ENCODE measurements at regions not wholly inside any gene's neighbourhood (a gene's known extent, or its start where the extent isn't known, plus 50 kb on each side); places are given as distances from the start of the nearest gene placed in this dataset.

DNA sequence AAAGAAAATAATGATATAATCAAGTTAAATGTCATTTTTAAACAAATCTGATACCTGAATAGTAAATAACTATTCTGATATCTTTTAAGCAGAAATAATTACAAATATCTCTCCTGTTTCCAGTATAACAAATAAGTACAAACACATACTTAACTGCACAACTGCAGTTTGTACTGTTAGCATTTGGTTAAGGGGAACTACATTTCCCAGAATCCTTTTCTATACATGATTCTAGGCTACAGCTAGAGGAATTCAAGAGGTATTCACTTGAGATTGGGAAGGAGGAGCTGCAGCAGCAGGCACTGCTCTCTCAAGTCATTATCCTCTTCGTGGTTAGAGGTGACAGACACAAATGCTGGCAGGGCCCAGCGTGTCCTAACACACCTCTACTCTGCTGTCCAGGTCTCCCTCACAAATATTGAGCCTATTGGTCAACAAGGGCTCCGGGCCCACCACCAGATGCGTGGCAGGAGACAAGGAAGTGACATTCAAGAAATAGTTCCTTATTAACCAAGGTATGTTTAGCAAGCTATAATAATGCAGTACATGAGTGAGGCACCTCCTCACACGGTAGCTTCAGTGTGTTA is 255.1 kb upstream of the MKLN1 start:
- DNase-seq (ENCODE audit: low read depth in 2 of 2), result peak in 1 of 2 donors; percentile 31

DNA sequence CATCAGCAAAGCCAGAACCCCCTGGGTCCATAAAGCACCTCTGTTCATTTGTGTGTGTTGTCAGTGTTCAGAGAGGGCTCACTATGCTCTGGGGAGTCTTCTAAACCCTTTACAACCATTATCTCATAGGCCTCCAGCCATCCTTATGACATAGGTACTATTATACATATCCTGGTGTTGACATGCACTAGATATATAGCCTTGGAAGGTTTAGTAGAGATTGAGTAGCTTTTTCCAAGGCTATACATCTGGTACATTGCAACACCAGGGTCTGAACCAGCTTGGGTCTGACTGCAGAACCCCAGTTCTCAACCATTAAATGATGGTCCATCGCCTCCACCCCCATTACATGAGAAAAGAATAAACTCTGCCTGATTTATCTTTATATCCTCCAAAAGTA is 253.6 kb upstream of the MKLN1 start:
- no peak for DNase-seq (ENCODE audit: low read depth in 2 of 2)

DNA sequence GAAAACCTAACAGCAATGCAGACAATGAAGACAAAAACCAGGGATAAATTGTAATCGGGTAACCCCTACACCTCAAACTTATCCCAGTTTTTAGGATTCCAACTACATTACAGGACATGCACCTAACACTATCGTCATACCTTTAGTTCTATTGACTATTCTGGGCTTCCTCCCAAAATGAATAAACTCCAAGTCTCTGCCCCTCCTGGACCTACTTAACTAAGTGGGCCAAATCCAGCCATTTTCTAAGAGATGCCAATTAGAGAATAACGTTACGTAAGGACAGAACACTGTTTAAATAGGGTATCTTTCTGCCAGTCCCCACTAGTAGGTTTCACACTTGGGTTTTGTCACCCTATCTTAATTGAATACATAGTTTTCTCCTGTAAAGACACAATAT is 253.1 kb upstream of the MKLN1 start:
- no peak for DNase-seq (ENCODE audit: low read depth in 2 of 2)

DNA sequence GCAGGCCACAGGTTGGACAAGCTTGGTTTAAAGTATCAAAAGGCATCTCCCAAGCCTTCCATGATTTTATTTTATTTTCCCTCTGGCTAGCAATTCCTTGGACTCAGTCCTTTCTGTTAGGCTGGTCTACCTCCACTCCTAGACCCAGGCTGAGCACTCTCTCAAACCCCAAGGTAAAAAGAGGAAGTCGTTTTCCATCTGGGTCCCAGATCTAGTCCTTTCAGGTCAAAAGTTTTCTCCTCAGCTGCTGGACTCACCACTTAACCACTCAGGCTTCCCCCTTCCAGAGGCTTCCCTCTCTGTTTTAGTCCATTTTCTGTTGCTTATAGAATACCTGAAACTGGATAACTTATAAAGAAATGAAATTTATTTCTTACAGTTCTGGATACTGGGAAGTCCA is 252.3 kb upstream of the MKLN1 start:
- no peak for DNase-seq (ENCODE audit: low read depth in 2 of 2)

DNA sequence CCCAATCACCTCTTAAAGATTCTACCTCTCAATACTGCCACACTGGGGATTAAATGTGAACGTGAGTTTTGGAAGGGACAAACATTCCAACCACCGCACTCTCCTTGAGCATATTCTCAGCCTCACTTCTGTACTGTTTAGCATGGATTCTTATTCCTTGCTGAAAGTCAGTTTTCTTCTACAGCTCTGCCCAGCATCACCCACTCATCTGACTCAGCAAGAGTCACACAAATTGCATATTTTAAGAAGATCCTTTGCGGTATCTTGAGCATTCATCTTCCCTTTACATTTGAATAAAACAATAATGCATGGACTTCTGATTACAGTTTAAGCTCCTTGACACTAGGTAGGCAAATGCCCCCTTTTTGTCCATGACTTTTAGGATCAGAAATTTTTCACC is 251.6 kb upstream of the MKLN1 start:
- no peak for DNase-seq (ENCODE audit: low read depth in 2 of 2)

DNA sequence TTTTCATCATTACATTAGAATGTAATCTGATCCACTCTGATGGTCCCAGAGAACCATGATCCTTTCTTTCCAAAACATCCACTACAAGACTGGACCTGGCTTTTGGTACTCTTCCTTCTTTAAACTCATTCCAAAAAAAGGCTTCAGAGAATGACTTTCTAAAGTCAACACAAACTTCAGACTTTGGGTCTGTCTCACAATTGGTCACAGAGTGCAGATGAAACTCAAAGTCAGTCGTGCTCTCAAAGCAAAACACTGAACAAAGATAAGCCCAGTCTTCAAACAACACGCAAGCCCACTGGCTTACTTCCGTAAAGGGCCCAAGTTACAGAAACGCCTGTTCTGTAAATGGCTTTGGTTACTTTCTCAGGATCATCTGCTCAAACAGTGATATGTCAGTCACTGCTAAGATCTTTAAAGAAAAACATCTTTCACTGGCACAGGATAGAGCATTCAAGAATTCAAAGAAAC is 250.9 kb upstream of the MKLN1 start:
- DNase-seq (ENCODE audit: low read depth in 2 of 2), result no peak

DNA sequence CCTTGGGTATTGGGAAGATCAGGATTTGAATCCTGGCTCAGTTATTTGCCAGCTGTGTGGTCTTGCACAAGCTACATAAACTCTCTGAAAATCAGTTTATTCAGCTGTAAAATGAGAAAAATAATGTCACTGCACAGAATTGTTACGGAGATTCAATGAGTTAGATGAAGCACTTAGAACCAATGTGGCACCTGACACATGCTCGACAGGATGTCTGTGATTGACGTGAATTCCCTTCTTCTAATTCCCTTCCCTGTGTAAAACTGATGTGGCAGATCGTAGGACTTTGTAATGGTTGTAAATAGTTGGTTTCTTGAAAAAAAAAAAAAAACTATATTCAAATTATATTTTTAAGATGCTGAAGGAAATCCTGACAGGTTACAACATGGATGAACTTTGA is 249.9 kb upstream of the MKLN1 start:
- no peak for DNase-seq (ENCODE audit: low read depth in 2 of 2)

DNA sequence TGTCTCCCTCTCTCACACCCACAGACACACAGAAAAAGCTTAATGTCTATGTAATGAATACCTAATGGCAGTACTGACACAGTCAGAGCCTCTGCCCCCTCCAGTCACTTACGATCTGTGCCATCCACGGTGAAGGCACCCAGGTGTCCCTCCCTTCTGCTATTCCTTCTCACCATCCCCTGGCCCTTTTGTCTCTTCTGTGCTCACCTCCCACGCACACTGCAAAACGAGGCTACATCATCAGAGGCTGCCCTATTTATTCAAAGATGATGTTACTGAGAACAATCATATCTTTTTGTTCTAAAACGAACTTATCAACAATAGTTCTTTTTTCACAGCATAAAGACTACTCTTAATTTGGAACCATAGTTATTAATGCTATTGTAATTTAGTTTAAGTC is 246.9 kb upstream of the MKLN1 start:
- no peak for DNase-seq (ENCODE audit: low read depth in 2 of 2)

DNA sequence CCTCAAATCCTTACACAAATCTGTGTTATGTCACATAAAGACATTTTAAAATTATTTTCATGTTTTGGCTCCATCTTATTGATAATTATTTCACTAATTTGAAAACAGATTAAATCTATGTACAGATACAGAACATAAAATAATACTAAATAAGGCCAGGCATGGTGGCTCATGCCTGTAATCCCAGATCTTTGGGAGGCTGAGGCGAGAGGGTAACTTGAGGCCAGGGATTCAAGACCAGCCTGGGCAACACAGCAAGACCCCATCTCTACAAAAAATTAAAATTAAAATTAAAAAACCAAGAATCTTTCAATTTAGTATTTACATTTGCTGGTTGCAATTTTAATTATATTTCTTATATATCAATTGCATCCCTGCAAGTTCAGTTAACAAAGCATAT is 246.4 kb upstream of the MKLN1 start:
- DNase-seq (ENCODE audit: low read depth in 2 of 2), result no peak

DNA sequence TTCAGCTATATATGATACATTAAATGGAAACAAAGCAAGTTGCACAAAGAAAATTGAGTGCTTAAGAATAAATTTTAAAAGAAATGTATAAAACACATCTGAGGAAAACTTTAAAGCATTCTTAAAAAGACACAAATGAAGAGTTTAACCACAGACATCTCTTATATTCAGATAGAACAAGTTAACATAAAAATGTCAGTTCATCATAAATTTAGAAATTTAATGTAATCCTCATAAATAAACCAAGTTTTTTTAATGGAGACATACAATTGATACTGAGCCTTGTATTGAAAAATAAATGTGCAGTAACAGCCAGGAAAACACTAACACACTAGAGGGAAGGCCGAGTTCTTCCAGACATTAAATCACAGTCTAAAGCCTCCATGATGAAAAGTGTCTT is 243.9 kb upstream of the MKLN1 start:
- DNase-seq (ENCODE audit: low read depth in 2 of 2), result no peak

DNA sequence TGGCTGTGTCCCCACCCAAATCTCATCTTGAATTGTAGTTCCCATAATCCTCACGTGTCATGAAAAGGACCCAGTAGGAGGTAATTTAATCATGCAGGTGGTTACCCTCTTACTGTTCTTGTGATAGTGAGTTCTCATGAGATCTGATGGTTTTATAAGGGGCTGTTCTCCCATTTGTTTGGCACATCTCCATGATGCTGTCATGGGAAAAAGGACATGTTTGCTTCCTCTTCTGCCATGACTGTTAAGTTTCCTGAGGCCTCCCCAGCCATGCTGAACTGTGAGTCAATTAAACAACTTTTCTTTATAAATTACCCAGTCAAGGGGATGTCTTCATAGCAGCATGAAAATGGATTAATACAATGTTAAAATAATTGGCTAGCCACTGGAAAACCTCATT is 243.3 kb upstream of the MKLN1 start:
- peak; percentile 67 to 76 for DNase-seq (ENCODE audit: low read depth in 2 of 2)

DNA sequence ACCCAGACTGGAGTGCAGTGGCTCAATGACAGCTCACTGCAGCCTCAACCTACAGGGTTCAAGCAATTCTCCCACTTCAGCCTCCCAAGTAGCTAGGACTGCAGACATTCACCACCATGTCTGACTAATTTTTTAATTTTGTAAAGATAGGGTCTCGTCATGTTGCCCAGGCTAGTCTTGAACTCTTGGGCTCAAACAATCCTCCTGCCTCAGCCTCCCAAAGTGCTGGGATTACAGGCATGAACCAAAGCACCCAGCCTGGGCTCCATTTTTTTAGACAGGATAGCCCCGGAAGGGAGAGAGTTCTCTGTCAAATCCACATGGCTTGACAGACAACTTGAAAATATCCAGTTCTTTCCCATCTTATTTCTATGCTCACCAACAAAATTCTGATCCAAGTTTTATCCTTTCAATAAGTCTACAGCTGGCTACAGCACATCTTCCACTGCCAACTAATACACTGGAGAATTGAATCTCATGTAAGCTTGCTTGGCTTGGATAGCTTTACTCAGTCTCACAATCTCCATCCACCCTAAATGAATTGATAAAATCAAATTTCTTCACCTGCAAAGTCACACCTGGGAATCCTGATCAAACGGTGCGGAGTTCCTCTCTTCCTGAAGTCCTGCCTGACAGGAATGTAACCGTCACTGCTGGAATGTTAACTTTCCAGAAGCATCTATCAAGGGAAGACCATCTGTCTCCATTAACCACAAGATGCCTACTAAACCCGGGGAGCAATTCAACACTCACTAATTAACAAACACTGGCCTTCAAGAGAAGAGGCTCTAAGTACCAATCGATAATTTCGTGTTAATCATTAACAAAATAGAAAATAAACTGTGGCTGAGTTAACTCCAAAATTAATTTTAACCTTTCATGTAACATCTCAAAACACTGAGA is 239.7 kb upstream of the MKLN1 start:
- no peak for DNase-seq (ENCODE audit: low read depth in 2 of 2)

DNA sequence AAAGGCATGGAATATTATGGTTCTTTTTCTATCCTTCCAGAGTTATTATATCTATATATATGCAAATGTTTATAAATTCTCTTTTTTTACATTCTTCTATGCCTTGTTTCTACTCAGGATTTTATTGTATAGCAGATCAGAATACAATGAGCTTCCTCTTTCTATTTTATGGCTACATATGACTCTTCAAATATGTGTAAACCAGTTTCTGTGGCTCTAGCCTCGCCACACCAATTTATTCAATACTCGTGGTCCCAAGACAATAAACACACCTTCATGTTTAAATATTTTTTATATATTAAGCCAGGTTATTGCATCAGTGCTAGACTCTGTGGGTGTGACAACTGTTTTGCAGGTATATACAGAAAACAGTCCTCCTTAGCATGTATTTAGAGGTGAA is 237.5 kb upstream of the MKLN1 start:
- DNase-seq (ENCODE audit: low read depth in 2 of 2), result no peak

DNA sequence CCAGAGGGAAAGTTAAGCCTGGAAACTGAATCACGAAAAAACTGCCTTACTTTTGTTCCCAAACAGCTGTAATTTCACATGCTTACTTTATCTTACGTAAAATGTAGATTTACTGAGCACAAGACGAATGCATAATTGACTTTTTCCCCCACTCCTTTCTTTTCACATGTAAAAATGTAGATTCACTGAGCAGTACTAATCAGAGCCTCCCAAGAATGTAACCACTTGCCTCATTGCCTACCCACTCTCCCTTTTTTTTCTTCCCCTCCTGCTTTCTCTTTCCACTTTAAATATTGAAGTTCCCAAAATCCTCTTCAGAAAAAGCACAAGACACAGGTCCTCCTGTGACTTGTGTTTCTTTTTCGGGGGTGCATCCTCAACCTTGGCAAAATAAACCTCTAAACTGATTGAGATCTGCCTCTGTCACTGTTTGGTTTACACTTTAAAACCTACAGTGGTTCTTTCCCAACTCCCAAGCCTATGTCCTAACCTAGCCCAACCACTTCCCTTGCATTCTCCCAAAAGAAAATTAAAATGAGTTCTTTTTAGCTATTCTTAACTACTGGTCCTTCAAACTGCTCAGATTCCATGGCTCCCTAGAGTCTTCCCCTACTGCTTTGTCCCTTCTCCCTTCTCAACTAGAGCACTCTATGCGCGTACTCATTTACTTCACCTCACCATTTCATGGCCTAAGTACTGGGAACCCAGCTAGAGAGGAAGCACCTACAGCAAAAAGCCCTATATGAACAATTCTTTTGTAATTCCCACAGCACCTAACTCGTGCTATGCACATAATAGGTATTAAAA is 236.6 kb upstream of the MKLN1 start:
- DNase-seq (ENCODE audit: low read depth in 2 of 2), result no peak

DNA sequence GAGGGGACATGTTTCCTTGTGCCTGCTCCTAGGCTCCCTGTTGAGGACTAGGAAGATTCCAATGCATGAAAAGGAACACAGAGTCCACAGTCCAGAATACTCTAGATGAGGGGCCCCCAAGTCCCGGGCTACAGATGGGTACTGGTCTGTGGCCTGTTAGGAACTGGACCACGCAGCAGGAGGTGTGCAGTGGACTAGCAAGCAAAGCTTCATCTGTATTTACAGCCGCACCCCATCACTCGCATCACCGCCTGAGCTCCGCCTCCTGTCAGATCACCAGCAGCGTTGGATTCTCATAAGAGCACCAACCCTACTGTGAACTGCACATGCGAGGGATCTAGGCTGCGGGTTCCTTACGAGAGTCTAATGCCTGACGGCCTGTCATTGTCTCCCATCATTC is 233.0 kb upstream of the MKLN1 start:
- no peak for DNase-seq (ENCODE audit: low read depth in 2 of 2)

DNA sequence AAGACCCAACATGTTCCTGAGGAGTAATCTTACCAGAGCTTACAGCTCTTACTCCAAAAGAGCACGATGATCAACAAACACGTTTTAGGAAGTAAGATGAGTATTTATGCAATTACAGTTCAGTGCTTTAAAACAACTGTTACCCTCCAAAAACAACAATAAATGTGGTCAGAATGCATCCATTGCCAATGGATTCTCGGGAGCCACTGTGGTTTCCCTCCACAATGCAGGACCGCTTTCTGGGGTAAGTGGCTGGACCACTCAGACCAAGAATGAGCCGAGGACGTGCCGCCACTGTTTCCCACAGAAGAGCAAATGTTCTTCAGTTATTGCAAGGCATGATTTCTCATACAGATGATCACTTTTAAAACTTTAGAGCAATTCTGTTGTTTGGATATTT is 232.3 kb upstream of the MKLN1 start:
- no peak for DNase-seq (ENCODE audit: low read depth in 2 of 2)

DNA sequence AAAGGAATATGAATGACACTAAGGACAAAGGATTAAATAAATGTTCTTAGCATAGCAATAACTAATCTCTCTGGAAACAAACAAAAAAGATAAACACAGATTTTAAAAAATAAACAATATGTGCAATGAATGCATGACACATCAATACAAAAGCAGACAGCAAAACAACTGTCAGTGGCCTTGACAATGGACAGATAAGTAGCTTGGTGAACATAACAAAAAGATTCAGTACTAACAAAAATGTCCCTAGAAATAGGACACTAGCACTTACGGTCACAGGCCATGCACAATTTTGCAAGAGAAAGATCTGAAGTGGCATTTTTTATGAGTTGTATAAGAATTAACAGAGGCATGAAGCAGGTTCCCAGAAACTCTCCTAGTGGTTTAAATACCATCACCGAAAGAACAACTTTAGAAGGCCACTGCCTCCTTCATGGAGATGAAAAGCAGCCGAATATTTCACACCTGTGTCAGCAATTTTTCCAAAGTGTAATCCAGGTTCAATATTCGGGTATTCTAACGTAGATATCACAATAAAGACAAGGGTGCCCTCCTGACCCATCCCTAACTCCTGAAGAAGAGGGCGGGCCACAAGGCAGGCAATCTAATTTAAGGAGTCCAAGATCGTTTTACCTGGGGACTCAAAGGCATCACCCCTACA is 231.3 kb upstream of the MKLN1 start:
- DNase-seq (ENCODE audit: low read depth in 2 of 2), result no peak

DNA sequence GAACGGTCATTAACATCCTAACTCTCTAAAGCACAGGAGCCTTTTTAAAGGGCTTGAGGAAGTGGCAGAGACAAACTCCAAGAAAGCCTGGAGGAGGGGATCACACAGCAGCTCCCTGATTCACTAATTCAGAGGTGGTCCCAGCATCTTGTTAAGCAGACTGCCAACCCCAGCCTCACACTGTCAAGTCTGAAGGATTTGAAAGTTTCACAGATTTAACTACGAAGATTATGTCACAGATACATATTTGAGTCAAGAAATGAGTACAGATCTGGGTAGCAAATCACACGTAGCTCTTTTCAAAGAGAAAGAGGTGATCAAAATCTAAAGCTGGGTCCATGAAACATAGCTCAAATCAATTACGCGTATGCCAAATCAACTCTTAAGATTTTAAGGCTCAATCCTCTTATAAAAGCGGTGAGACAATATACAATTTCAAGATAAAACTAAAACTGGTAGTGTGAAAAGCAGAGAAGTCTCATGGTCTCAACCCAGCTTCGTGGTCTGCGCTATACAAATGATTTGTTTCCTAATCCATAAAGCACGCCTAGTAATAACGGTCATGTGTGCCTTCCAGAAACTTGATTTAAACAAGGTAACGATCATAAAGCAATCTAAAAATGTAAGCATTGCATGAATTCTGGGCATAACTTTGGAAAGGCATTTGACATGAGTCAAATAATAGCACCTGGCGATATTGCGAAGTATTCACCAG is 229.9 kb upstream of the MKLN1 start:
- no peak for DNase-seq (ENCODE audit: low read depth in 2 of 2)

DNA sequence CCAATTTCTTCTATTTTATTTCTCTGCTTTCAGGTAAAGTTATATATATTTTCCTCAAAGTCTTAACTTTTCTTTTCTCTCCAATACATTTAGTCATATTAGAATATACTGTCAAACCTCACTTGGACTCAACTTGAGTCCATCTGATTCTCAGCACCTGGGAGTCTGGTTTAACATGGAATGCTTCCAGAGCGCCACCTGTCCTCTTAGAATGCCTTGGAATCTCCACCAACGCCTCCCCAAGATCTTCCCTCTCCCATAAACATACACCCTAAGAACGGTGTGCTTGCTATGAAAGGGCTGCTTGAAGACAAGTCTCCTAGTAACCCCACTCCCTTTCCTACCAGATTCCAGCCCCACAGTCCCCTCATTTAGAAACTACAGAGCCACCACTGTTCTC is 229.1 kb upstream of the MKLN1 start:
- DNase-seq (ENCODE audit: low read depth in 2 of 2), result no peak

DNA sequence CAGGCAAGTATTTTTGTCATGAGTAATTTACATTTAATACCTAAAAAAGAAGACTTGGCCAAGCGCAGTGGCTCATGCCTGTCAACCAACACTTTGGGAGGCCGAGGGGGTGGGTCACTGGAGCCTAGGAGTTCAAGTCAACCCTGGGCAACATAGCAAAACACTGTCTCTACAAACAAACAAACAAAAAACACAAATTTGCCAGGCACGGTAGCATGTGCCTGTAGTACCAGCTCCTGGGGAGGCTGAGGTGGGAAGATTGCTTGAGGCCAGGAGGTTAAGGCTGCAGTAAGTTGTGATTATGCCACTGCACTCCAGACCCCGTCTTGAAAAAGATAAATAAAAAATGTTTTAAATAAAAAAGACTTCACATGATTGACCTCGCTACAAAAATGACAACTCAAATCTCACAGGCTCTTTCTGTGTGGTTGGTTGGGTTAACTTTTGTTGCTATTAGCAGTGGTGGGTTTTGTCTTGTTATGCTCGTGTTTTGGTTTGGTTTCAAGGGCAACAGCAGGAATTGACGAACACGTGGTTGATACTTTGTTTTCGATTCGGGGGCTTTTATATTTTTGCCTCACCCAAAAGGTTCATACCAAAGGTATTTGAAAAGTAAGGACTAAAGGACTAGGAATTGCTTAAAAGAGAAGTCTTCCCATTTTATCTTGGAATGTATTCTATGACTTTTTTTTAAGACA is 227.2 kb upstream of the MKLN1 start:
- DNase-seq (ENCODE audit: low read depth in 2 of 2), result peak in 1 of 2 donors; percentile 59

DNA sequence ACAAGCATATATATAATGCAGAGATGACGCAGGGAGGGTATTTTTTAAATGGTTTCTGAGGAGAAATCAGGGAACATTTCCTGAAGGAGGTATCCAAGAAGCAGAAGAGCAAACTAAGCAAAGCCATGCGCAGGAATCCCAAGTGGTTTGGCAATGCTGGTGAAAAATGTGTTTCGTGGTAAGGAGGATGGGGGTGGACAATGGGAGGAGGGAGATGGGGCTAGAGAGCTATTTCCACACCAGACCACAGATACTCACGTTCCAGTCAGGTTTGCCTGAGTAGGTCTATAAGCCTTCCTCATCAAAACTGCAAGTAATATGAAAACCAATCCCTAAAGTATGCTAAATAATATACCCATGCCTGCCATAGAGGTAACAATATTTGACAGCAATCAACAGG is 223.7 kb upstream of the MKLN1 start:
- DNase-seq (ENCODE audit: low read depth in 2 of 2), result no peak
